OCI-LY1 (cell line): ENCODE measurements at regions not wholly inside any gene's neighbourhood (a gene's known extent, or its start where the extent isn't known, plus 50 kb on each side); places are given as distances from the start of the nearest gene placed in this dataset.

Experiments
- EZH2 ChIP-seq: fragments of 200-600 bp; sonication (generic), shearing (Covaris generic); IDR thresholded peaks from 2 replicates; pipeline ENCODE4 v1.8.0; 2017; ENCODE audit warnings: borderline replicate concordance, mixed run types, mild to moderate bottlenecking, antibody characterized with exemption, low read length, moderate library complexity, mixed read lengths
- TF ChIP-seq, protein P1 (sequence below): fragments of 200-600 bp; sonication (generic), shearing (Covaris generic); IDR thresholded peaks from 2 replicates; pipeline ENCODE4 v1.5.1; 2017; ENCODE audit warnings: mild to moderate bottlenecking, antibody characterized with exemption, low read length, moderate library complexity, mixed read lengths

GRCh38 chr6:99846006-99846405 is 148.0 kb downstream of the MCHR2 start:
- TF ChIP-seq, protein P1, sequence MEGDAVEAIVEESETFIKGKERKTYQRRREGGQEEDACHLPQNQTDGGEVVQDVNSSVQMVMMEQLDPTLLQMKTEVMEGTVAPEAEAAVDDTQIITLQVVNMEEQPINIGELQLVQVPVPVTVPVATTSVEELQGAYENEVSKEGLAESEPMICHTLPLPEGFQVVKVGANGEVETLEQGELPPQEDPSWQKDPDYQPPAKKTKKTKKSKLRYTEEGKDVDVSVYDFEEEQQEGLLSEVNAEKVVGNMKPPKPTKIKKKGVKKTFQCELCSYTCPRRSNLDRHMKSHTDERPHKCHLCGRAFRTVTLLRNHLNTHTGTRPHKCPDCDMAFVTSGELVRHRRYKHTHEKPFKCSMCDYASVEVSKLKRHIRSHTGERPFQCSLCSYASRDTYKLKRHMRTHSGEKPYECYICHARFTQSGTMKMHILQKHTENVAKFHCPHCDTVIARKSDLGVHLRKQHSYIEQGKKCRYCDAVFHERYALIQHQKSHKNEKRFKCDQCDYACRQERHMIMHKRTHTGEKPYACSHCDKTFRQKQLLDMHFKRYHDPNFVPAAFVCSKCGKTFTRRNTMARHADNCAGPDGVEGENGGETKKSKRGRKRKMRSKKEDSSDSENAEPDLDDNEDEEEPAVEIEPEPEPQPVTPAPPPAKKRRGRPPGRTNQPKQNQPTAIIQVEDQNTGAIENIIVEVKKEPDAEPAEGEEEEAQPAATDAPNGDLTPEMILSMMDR = no peak
- TF ChIP-seq EZH2 = no peak
